ENCODE measurements at regions not wholly inside any gene's neighbourhood (a gene's known extent, or its start where the extent isn't known, plus 50 kb on each side); places are given as distances from the start of the nearest gene placed in this dataset.

DNA sequence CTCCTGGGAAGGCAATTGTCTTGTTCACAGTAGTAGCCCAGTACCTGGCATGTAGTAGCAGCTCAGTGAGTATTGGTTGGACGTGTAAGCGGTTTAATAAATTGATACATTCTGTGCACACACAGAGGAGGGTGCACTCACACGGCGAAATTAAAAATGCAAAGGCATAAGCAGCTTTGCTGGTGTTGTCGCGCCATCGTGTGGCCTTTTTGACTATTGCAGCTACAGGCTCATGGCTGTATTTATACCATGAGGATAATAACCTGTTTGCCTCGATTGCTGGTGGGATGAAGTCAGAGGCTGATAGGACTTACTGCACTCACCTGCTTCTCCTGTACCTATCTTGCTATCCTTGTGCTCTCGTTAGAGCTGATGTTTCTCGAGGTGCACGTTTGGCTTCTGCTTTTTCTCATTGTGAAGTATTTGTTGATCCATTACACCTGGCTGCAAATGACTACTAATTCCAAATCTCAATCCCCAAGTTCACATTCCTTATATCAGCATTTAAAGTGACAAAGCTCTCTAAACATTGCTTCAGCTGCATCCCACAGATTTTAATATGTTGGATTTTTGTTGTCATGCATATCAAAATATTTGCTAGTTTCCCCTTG lies 61.5 kb downstream of the TBXT start:
- peak; percentile 57 for DNase-seq (ENCODE audit: low spot score)
- TF ChIP-seq, protein P1, sequence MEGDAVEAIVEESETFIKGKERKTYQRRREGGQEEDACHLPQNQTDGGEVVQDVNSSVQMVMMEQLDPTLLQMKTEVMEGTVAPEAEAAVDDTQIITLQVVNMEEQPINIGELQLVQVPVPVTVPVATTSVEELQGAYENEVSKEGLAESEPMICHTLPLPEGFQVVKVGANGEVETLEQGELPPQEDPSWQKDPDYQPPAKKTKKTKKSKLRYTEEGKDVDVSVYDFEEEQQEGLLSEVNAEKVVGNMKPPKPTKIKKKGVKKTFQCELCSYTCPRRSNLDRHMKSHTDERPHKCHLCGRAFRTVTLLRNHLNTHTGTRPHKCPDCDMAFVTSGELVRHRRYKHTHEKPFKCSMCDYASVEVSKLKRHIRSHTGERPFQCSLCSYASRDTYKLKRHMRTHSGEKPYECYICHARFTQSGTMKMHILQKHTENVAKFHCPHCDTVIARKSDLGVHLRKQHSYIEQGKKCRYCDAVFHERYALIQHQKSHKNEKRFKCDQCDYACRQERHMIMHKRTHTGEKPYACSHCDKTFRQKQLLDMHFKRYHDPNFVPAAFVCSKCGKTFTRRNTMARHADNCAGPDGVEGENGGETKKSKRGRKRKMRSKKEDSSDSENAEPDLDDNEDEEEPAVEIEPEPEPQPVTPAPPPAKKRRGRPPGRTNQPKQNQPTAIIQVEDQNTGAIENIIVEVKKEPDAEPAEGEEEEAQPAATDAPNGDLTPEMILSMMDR (IDR thresholded peaks at IDR 0.05; ENCODE audit: extremely low read depth, insufficient read depth, missing control alignments), result peak; percentile 92
- in situ Hi-C loops (cut with MboI; ENCODE audit: low pct_unique_long_range_greater_than_20kb, low sequenced_read_pairs, unreplicated experiment), result loop anchor here (10.0 kb wide), 1 partner anchor 221 kb away; no protein-coding TSS in a partner anchor

DNA sequence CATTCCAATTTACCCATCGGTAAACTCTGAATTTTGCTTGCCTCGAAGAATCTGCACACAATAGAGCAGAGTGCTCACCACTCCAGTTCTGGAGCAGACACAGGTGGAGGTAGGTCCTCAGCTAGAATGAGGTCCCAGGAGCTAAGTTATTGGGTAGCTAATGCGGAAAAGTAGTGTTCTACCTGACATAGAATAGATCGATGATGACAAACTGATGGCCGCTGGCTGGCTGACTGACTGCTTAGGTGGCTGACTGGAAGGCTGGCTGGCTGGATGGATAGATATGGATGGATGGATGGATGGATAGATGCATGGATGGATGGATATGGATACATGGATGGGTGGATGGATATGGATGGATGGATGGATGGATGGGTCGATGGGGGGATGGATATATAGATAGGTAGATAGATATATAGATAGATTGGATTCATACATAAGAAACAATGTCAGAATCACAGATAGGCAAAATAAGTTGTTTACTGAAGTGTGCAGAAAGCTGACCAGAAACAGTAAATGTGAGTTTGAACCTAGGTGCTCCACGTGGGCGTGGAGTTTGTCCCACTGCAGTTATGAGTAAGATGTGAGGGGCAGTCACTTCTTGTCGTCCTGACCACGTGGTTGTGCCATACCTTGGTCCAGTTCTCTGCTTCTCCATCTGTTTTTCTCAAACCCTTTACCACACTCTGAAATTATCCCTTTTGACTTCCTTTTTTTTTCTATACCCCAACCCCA lies 62.1 kb downstream of the TBXT start:
- in situ Hi-C loops (cut with MboI; ENCODE audit: low pct_unique_long_range_greater_than_20kb, low sequenced_read_pairs, unreplicated experiment), result loop anchor here (10.0 kb wide), 1 partner anchor 221 kb away; no protein-coding TSS in a partner anchor
- TF ChIP-seq, protein P1 (IDR thresholded peaks at IDR 0.05; ENCODE audit: extremely low read depth, insufficient read depth, missing control alignments), result no peak
- DNase-seq (ENCODE audit: low spot score), result no peak

DNA sequence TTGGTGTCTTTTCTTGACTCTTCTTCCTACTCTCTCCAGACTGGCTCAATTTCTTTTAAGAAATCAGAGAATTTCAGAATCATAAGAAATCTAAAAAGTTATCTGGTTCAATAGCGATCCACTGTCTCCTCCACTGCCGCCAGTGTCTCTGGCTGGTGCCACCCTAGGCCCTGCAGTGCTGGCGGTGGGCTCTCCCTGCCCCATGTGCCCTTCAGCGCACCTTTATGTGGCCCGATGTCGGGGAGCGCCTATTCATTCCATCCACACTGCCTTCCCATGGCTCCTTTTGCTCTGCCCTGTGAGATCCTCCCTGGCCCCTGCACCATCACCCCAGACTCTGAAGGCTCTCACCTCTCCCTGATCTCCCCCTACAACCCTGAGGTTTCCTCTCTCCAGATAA lies 62.8 kb downstream of the TBXT start:
- in situ Hi-C loops (cut with MboI; ENCODE audit: low pct_unique_long_range_greater_than_20kb, low sequenced_read_pairs, unreplicated experiment), result loop anchor here (10.0 kb wide), 1 partner anchor 220 kb away; no protein-coding TSS in a partner anchor
- TF ChIP-seq, protein P1 (IDR thresholded peaks at IDR 0.05; ENCODE audit: extremely low read depth, insufficient read depth, missing control alignments), result no peak
- DNase-seq (ENCODE audit: low spot score), result no peak

DNA sequence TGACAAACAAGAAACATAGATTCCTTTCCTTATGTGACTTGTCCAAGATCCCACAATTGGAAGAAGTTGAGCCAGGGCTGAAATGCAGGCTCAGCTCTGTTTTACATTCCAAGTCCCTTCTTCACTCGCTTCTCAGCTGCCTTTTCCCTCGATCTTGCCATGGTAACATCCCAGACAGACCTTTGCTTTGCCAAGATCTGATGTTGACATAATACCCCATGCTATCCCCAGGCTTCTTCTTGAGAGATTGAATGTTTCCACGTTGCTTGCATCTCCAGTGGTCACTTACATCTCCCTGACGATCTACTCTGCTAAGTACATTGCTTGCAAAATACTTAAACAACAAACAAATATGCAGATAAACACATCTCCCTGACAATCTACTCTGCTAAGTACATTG lies 63.5 kb downstream of the TBXT start:
- in situ Hi-C loops (cut with MboI; ENCODE audit: low pct_unique_long_range_greater_than_20kb, low sequenced_read_pairs, unreplicated experiment), result loop anchor here (10.0 kb wide), 1 partner anchor 219 kb away; no protein-coding TSS in a partner anchor
- DNase-seq (ENCODE audit: low spot score), result no peak
- TF ChIP-seq, protein P1 (IDR thresholded peaks at IDR 0.05; ENCODE audit: extremely low read depth, insufficient read depth, missing control alignments), result no peak

DNA sequence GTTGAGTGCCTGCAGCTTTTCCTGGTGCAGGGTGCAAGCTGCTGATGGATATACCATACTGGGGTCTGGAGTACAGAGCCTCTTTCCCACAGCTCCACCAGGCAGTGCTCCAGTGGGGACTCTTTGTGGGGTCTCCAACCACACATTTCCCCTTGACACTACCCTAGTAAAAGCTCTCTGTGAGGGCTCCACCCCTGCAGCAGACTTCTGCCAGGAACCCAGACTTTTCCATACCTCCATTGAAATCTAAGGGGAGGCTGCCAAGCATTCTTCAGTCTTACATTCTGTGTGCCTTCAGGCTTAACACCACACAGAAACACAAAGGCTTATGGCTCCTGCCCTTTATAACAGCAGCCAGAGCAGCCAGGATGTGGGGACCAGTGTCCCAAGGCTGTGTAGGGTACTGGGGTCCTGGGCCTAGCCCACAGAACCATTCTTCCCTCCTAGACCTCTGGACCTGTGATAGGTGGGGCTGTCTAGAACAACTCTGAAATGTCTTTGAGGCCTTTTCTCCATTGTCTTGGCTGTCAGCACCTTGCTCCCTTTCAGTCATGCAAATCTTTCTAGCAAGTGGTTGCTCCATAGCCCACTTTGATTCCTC lies 65.7 kb downstream of the TBXT start:
- DNase-seq (ENCODE audit: low spot score), result no peak
- TF ChIP-seq, protein P1 (IDR thresholded peaks at IDR 0.05; ENCODE audit: extremely low read depth, insufficient read depth, missing control alignments), result no peak
- in situ Hi-C loops (cut with MboI; ENCODE audit: low pct_unique_long_range_greater_than_20kb, low sequenced_read_pairs, unreplicated experiment), result loop anchor here (10.0 kb wide), 1 partner anchor 217 kb away; no protein-coding TSS in a partner anchor

DNA sequence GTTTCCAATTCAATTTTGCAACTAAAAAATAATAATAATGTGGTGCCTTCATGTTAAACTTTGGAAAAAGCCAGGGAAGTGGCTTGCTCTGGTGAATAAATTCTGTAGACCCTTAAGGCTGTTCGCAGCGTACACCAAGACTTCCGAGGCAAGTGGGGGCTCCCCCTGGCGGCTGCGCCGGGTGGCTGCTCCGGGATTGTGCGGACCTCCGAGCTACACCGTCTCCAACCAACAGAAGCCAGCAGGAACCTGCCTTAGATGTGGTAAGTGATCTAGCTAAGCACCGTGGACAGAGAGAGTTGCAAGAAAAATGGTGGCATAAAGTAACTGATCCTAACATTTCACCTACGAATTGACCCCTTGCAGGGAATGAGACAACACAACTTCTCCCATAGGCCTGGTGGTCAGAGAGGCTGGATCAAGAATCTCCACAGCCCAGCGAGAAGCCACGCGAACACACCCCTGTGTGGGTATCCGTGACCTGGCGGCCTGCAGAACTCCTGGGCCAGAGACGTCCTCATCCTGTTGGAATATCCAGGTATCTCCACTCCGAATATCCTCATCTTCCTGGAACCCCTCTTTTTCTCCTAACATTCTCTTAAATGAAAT lies 69.6 kb downstream of the TBXT start:
- in situ Hi-C loops (cut with MboI; ENCODE audit: low pct_unique_long_range_greater_than_20kb, low sequenced_read_pairs, unreplicated experiment), result no loop called here
- TF ChIP-seq, protein P1 (IDR thresholded peaks at IDR 0.05; ENCODE audit: extremely low read depth, insufficient read depth, missing control alignments), result peak; percentile 84
- peak; percentile 63 for DNase-seq (ENCODE audit: low spot score)

Measured in GM13977 (cell line).